ENCODE measurements at regions not wholly inside any gene's neighbourhood (a gene's known extent, or its start where the extent isn't known, plus 50 kb on each side); places are given as distances from the start of the nearest gene placed in this dataset.

DNA sequence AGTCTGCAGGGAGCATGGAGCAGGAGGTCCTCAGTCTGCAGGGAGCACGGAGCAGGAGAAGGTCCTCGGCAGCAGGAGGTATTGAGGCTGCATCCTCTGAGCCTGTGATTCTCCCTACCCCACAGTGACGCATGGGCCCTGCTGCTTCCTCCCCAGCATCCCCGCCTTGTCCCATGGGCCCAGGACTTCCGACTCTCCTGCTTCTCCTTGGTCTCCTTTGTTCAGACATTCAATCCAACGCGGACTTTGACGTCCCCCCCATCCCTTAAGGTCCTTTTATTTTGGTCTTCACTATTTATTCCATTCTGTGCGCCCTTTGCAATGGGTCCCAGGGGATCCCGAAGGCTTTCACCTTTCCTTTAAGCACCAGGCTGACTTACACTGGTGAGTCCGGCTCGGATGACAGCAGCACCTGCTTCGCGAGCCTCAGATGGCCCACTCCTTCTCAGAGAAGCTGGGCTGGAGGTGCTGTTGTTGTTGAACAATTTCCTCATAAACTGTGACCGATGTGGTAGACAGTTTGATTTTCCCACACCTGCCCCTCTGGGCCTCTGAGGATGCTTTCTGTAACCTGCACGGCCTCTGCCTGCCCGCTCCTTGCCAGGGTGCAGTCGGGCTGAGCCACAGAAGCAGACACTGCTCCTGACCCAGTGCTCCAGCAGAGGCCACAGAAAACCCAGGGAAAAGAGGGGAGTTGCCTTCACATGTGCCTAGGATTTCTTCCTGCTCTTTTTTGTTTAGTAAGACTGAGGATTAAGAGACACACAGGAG is 407.2 kb upstream of the SHH start:
- Histone ChIP-seq H3K27me3 (ENCODE audit: insufficient read depth, insufficient read length) (no peaks in the 10 kb centered on the region), H3K9ac (ENCODE audit: insufficient read length, low read depth) (no peak overlapping the region), H3K4me3 (ENCODE audit: insufficient read length, low read depth) (no peak overlapping the region), H3K9me3 (ENCODE audit: insufficient read depth, low read length) (no peaks in the 10 kb centered on the region), H3K4me1 (ENCODE audit: insufficient read depth, insufficient read length) (no peaks in the 10 kb centered on the region), H3K36me3 (ENCODE audit: insufficient read depth, insufficient read length, low read length) (no peaks in the 10 kb centered on the region)
- TF ChIP-seq SUZ12 (IDR thresholded peaks at IDR 0.05; ENCODE audit: extremely low read depth, insufficient read depth, insufficient read length) = no peak
- no peak for TF ChIP-seq YY1 (IDR thresholded peaks at IDR 0.05; ENCODE audit: insufficient read depth, insufficient read length)
- TF ChIP-seq ZNF274 (IDR thresholded peaks at IDR 0.05; ENCODE audit: low read depth, low read length) = no peak
- no peak for DNase-seq (ENCODE audit: low read depth, low spot score)

DNA sequence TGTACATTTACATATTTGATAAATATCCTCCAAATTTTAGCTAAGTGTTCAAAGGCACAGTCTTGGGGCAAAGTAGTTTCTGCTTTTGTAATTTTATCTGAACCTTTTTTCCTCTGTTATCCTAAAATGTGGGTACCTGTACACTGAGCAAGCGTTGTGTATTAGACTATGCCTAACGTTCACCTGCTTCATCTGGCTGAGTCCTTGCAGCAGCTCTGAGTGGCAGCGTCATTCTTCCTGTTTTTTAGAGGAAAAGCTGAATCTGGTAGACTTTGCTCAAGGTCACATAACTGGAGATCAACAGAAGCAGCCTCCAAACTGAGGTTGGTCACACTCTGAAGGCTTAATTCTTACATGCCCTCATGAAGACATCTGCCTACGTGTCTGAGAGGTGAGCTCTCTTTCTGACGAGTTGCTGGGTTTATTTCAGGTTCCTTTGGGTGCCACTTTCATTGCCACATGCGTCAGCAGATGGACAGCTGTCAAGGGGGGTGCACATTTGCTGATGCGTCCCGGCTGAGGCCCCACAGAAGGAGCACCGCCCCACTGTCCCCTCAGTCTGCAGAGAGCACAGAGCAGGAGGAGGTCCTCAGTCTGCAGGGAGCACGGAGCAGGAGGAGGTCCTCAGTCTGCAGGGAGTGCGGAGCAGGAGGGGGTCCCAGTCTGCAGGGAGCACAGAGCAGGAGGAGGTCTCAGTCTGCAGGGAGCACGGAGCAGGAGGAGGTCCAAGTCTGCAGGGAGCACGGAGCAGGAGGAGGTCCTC is 406.5 kb upstream of the SHH start:
- no peaks in the 10 kb centered on the region for H3K36me3 ChIP-seq (ENCODE audit: insufficient read depth, insufficient read length, low read length)
- no peak overlapping the region for H3K9ac ChIP-seq (ENCODE audit: insufficient read length, low read depth)
- no peak overlapping the region for H3K4me3 ChIP-seq (ENCODE audit: insufficient read length, low read depth)
- H3K9me3 ChIP-seq (ENCODE audit: insufficient read depth, low read length) = no peaks in the 10 kb centered on the region
- no peak for DNase-seq (ENCODE audit: low read depth, low spot score)
- TF ChIP-seq SUZ12 (IDR thresholded peaks at IDR 0.05; ENCODE audit: extremely low read depth, insufficient read depth, insufficient read length) = no peak
- no peak for TF ChIP-seq ZNF274 (IDR thresholded peaks at IDR 0.05; ENCODE audit: low read depth, low read length)
- no peak for TF ChIP-seq YY1 (IDR thresholded peaks at IDR 0.05; ENCODE audit: insufficient read depth, insufficient read length)
- no peaks in the 10 kb centered on the region for H3K4me1 ChIP-seq (ENCODE audit: insufficient read depth, insufficient read length)
- no peaks in the 10 kb centered on the region for H3K27me3 ChIP-seq (ENCODE audit: insufficient read depth, insufficient read length)

DNA sequence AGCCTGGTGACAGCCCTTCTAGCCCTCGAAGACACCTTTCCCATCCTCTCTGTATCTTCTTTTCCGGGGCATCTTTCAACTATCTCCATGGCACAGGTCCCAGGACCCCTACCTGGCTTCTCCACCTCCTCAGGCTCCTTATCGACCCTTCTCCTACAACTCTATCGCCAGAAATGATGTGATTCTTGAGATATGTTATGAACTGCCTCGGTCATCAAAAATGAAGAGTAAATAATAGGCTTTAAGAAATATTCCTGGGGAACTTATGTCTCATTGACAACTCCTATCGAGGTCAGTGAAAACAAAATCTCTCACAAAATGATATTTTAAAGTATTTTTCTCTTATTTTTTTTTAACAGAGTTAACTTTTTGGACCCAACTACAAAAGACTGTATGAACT is 405.5 kb upstream of the SHH start:
- Histone ChIP-seq H3K9me3 (ENCODE audit: insufficient read depth, low read length) (no peaks in the 10 kb centered on the region), H3K4me1 (ENCODE audit: insufficient read depth, insufficient read length) (no peaks in the 10 kb centered on the region), H3K4me3 (ENCODE audit: insufficient read length, low read depth) (no peak overlapping the region), H3K27me3 (ENCODE audit: insufficient read depth, insufficient read length) (no peaks in the 10 kb centered on the region), H3K36me3 (ENCODE audit: insufficient read depth, insufficient read length, low read length) (no peaks in the 10 kb centered on the region), H3K9ac (ENCODE audit: insufficient read length, low read depth) (no peak overlapping the region)
- DNase-seq (ENCODE audit: low read depth, low spot score) = no peak
- no peak for TF ChIP-seq ZNF274 (IDR thresholded peaks at IDR 0.05; ENCODE audit: low read depth, low read length)

DNA sequence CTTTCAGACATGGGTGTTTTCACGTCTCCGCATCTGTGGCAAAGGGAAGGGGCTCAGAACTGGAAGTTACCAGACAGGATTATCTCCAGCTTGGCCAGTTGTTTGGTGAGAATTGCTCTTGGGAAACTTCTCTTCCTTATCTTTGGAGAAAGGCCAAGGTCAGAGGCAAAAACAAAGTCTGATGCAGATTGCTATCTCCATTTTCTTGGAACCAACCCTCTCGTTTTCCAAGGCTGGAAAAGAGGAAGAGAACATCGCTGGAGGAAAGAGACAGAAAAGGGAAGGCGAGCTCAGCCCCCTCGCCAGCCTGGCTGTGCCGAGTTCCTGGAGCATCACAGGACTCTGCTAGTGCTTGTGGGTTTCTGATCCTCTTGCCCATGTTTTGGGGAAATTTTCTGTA is 396.8 kb upstream of the SHH start:
- no peaks in the 10 kb centered on the region for H3K4me1 ChIP-seq (ENCODE audit: insufficient read depth, insufficient read length)
- DNase-seq (ENCODE audit: low read depth, low spot score) = no peak
- no peak overlapping the region for H3K4me3 ChIP-seq (ENCODE audit: insufficient read length, low read depth)
- H3K9ac ChIP-seq (ENCODE audit: insufficient read length, low read depth) = no peak overlapping the region
- TF ChIP-seq ZNF274 (IDR thresholded peaks at IDR 0.05; ENCODE audit: low read depth, low read length) (no peak), YY1 (IDR thresholded peaks at IDR 0.05; ENCODE audit: insufficient read depth, insufficient read length) (no peak)
- H3K9me3 ChIP-seq (ENCODE audit: insufficient read depth, low read length) = no peaks in the 10 kb centered on the region
- no peaks in the 10 kb centered on the region for H3K36me3 ChIP-seq (ENCODE audit: insufficient read depth, insufficient read length, low read length)
- H3K27me3 ChIP-seq (ENCODE audit: insufficient read depth, insufficient read length) = no peaks in the 10 kb centered on the region

DNA sequence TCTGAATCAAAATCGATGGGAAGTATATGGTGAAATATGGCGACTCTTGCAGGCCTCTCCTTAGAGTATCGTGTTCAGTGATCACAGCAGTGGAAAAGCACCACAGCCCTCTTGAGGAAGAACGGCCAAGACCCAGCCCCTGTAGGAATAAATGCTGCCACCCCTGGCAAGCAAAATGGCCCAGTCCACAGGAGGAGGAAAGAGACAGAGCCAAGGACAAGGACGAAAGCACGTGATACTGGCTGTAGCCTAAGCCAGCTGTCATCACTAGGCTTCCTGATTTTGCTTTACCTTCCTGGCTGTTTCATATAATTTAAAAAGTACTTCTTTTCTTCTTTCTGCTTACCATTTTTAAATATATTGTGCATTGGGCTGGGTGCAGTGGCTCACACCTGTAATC is 395.0 kb upstream of the SHH start:
- TF ChIP-seq YY1 (IDR thresholded peaks at IDR 0.05; ENCODE audit: insufficient read depth, insufficient read length) = no peak
- no peak for TF ChIP-seq SUZ12 (IDR thresholded peaks at IDR 0.05; ENCODE audit: extremely low read depth, insufficient read depth, insufficient read length)
- TF ChIP-seq ZNF274 (IDR thresholded peaks at IDR 0.05; ENCODE audit: low read depth, low read length) = no peak
- Histone ChIP-seq H3K36me3 (ENCODE audit: insufficient read depth, insufficient read length, low read length) (no peaks in the 10 kb centered on the region), H3K27me3 (ENCODE audit: insufficient read depth, insufficient read length) (no peaks in the 10 kb centered on the region), H3K9me3 (ENCODE audit: insufficient read depth, low read length) (no peaks in the 10 kb centered on the region), H3K4me1 (ENCODE audit: insufficient read depth, insufficient read length) (no peaks in the 10 kb centered on the region), H3K9ac (ENCODE audit: insufficient read length, low read depth) (no peak overlapping the region), H3K4me3 (ENCODE audit: insufficient read length, low read depth) (no peak overlapping the region)
- no peak for DNase-seq (ENCODE audit: low read depth, low spot score)

DNA sequence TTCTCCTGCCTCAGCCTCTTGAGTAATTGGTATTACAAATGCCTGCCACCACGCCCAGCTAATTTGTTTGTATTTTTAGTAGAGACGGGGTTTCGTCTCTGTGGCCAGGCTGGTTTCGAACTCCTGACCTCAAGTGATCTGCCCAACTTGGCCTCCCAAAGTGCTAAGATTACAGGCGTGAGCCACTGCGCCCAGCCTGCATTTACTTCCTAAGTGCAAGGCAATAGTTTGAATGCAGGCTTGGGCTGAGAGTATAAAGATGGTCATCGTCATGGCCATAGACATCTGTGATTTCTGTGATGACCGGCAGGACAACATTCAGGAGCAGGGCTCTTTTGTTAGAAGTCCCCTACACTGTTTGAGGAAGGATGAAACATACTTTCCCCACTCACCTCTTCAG is 393.9 kb upstream of the SHH start:
- Histone ChIP-seq H3K4me1 (ENCODE audit: insufficient read depth, insufficient read length) (no peaks in the 10 kb centered on the region), H3K9me3 (ENCODE audit: insufficient read depth, low read length) (no peaks in the 10 kb centered on the region), H3K36me3 (ENCODE audit: insufficient read depth, insufficient read length, low read length) (no peaks in the 10 kb centered on the region), H3K27me3 (ENCODE audit: insufficient read depth, insufficient read length) (no peaks in the 10 kb centered on the region), H3K4me3 (ENCODE audit: insufficient read length, low read depth) (no peak overlapping the region), H3K9ac (ENCODE audit: insufficient read length, low read depth) (no peak overlapping the region)
- TF ChIP-seq ZNF274 (IDR thresholded peaks at IDR 0.05; ENCODE audit: low read depth, low read length) (no peak), SUZ12 (IDR thresholded peaks at IDR 0.05; ENCODE audit: extremely low read depth, insufficient read depth, insufficient read length) (no peak), YY1 (IDR thresholded peaks at IDR 0.05; ENCODE audit: insufficient read depth, insufficient read length) (no peak)
- no peak for DNase-seq (ENCODE audit: low read depth, low spot score)

DNA sequence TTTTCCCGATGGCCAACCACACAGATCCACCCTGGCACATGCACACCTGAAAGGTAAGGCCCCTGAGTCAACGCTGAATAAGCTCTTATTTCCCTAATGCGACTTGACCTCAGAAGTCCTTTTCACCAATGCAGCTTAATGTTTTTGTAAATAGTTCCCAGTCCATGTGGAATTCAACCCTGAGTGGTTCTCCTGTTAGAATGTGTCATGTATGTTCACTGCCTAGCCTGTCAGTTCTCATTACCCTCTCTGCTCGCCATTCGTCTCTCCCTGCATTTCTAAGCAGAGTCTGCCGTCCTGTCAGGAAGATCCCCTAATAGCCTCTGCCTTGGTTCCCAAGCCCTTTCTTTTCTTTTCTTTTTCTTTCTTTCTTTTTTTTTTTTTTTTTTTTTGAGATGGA is 392.6 kb upstream of the SHH start:
- H3K9ac ChIP-seq (ENCODE audit: insufficient read length, low read depth) = no peak overlapping the region
- no peaks in the 10 kb centered on the region for H3K27me3 ChIP-seq (ENCODE audit: insufficient read depth, insufficient read length)

More for the DNA sequence above, 392.6 kb upstream of the SHH start:
- H3K36me3 ChIP-seq (ENCODE audit: insufficient read depth, insufficient read length, low read length) = no peaks in the 10 kb centered on the region
- no peak for DNase-seq (ENCODE audit: low read depth, low spot score)
- no peaks in the 10 kb centered on the region for H3K9me3 ChIP-seq (ENCODE audit: insufficient read depth, low read length)
- H3K4me1 ChIP-seq (ENCODE audit: insufficient read depth, insufficient read length) = no peaks in the 10 kb centered on the region
- TF ChIP-seq SUZ12 (IDR thresholded peaks at IDR 0.05; ENCODE audit: extremely low read depth, insufficient read depth, insufficient read length) = no peak
- TF ChIP-seq YY1 (IDR thresholded peaks at IDR 0.05; ENCODE audit: insufficient read depth, insufficient read length) = no peak
- no peak for TF ChIP-seq ZNF274 (IDR thresholded peaks at IDR 0.05; ENCODE audit: low read depth, low read length)
- H3K4me3 ChIP-seq (ENCODE audit: insufficient read length, low read depth) = no peak overlapping the region
